ENCODE measurements at regions not wholly inside any gene's neighbourhood (a gene's known extent, or its start where the extent isn't known, plus 50 kb on each side); places are given as distances from the start of the nearest gene placed in this dataset.

GRCh38 chr6:134464690-134465411, 146.9 kb upstream of the SGK1 start:
- TF ChIP-seq CTCF (conservative IDR thresholded peaks at IDR 0.05; ENCODE audit: low read length) (no peak), EZH2phosphoT487 (IDR thresholded peaks at IDR 0.05; ENCODE audit: borderline replicate concordance) (no peak)

Measured in Loucy (cell line).